ENCODE measurements at regions not wholly inside any gene's neighbourhood (a gene's known extent, or its start where the extent isn't known, plus 50 kb on each side); places are given as distances from the start of the nearest gene placed in this dataset.

DNA sequence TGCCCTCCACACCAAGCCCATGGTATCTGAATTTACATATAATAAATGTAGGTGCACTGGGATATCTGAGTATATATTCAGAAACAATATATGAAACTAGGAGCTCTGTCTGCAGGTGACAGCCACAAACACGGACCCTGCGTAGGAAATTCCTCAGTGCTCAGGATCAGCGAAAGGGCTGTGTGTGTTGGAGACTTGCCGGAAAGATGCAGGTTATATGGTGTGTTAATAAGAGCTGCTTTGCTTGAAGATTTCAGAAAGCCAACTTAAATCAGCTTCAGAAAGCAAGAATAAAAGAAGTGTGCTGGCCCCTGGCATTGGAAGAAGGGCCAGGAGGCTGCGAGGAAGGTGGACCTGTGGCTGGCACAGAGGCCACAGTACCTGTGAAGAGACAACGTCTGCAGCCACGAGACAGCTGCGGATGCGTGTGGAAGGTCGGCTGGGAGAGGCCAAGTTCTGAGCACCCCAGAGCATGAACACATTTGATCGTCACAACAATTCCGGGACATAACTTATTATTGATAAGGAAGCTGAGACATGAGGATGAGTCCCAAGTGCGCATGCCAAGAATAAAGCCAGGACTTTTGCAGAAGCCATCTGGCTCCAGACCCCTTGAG, 183.2 kb downstream of the DLL1 start:
- Histone ChIP-seq H3K27ac (ENCODE audit: low read length) (no peak overlapping the region), H3K4me3 (ENCODE audit: low read length) (no peak overlapping the region), H3K36me3 (ENCODE audit: control insufficient read depth, insufficient read depth, low read length) (no peaks in the 10 kb centered on the region), H3K4me1 (ENCODE audit: control insufficient read depth, insufficient read depth, low read length) (peaks cover 21% of the 10 kb centered on the region), H3K27me3 (ENCODE audit: control insufficient read depth, insufficient read depth, low read length) (no peaks in the 10 kb centered on the region), H3K9me3 (ENCODE audit: control insufficient read depth, insufficient read depth, low read length) (no peaks in the 10 kb centered on the region)
- H3K4me1 Mint-ChIP-seq, result peaks cover 14 to 16% of the 10 kb centered on the region in 2 donors
- no peak overlapping the region for H3K4me3 Mint-ChIP-seq
- no peaks in the 10 kb centered on the region for H3K36me3 Mint-ChIP-seq
- no peaks in the 10 kb centered on the region for H3K9me3 Mint-ChIP-seq
- intact Hi-C loops (cut with micrococcal nuclease), result no loop called here
- no peak overlapping the region for H3K27ac Mint-ChIP-seq
- DNase-seq, result peak in 1 of 2 donors; percentile 4
- TF ChIP-seq CTCF (IDR thresholded peaks at IDR 0.05), result no peak
- H3K27me3 Mint-ChIP-seq (ENCODE audit: low read depth in 2 of 2), result peaks cover 9 to 12% of the 10 kb centered on the region in 2 donors
- 90% methylated on average over 13 of the region's 13 CpGs for WGBS (ENCODE audit: insufficient coverage)
- ATAC-seq, result no peak

DNA sequence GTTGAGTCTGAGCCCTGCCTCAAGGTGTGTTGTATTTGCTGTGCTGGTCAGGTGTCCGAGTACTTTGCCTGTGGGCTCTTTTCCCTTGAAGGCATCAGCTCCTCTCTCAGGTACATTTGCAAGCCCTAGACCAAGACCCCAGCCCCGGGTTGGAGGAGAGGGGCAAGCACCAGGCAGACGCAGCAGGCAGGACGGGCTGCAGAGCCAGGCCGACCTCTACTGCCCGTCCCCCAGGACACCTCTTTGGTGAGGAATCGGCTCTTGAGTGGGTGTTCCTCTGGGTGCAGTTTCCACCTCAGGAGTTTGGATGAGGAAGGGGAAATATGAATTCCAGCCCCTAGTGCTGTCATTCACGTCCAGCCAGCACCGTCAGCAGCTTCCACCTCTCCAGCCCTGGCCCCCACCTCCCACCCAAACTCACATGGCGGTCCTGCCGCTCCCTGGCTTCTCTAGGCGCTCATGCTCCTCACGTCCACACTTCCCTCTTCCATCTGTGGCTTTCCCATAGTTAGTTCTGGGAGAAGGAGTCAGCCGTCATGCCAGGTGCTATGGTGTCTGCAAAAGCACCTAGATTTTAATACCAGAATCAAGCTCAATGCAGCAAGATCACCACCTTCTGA, 183.9 kb downstream of the DLL1 start:
- Histone ChIP-seq H3K9me3 (ENCODE audit: control insufficient read depth, insufficient read depth, low read length) (no peaks in the 10 kb centered on the region), H3K4me1 (ENCODE audit: control insufficient read depth, insufficient read depth, low read length) (peaks cover 28% of the 10 kb centered on the region), H3K27me3 (ENCODE audit: control insufficient read depth, insufficient read depth, low read length) (no peaks in the 10 kb centered on the region), H3K27ac (ENCODE audit: low read length) (no peak overlapping the region), H3K4me3 (ENCODE audit: low read length) (no peak overlapping the region), H3K36me3 (ENCODE audit: control insufficient read depth, insufficient read depth, low read length) (no peaks in the 10 kb centered on the region)
- WGBS (ENCODE audit: insufficient coverage), result 91% methylated on average over 14 of the region's 14 CpGs
- ATAC-seq, result no peak
- intact Hi-C loops (cut with micrococcal nuclease), result no loop called here
- TF ChIP-seq CTCF (IDR thresholded peaks at IDR 0.05), result no peak
- no peaks in the 10 kb centered on the region for H3K36me3 Mint-ChIP-seq
- H3K27ac Mint-ChIP-seq, result no peak overlapping the region
- peaks cover 16 to 20% of the 10 kb centered on the region in 2 donors for H3K4me1 Mint-ChIP-seq
- peak in 1 of 2 donors; percentile 10 for DNase-seq
- H3K4me3 Mint-ChIP-seq, result no peak overlapping the region
- H3K9me3 Mint-ChIP-seq, result no peaks in the 10 kb centered on the region
- peaks cover 9 to 12% of the 10 kb centered on the region in 2 donors for H3K27me3 Mint-ChIP-seq (ENCODE audit: low read depth in 2 of 2)

- peaks cover 6 to 8% of the 10 kb centered on the region in 2 donors for H3K27me3 Mint-ChIP-seq (ENCODE audit: low read depth in 2 of 2)
- no peaks in the 10 kb centered on the region for H3K36me3 Mint-ChIP-seq
- peak in 2 of 3 donors; percentile 38 to 57 for ATAC-seq
- no peak overlapping the region for H3K4me3 Mint-ChIP-seq
- no peaks in the 10 kb centered on the region for H3K27me3 ChIP-seq (ENCODE audit: control insufficient read depth, insufficient read depth, low read length)
- 60% methylated on average over 30 of the region's 30 CpGs for WGBS (ENCODE audit: insufficient coverage)
- H3K4me3 ChIP-seq (ENCODE audit: low read length), result no peak overlapping the region
- no peaks in the 10 kb centered on the region for H3K9me3 Mint-ChIP-seq
- peaks cover 24% of the 10 kb centered on the region for H3K4me1 ChIP-seq (ENCODE audit: control insufficient read depth, insufficient read depth, low read length)
- peak overlapping the region; percentile 40 to 70 for H3K27ac Mint-ChIP-seq
- peaks cover 12 to 14% of the 10 kb centered on the region in 2 donors for H3K4me1 Mint-ChIP-seq
- H3K36me3 ChIP-seq (ENCODE audit: control insufficient read depth, insufficient read depth, low read length), result no peaks in the 10 kb centered on the region
- peaks cover 4% of the 10 kb centered on the region for H3K9me3 ChIP-seq (ENCODE audit: control insufficient read depth, insufficient read depth, low read length)
- DNase-seq, result peak in 1 of 2 donors; percentile 12
- intact Hi-C loops (cut with micrococcal nuclease), result no loop called here
- TF ChIP-seq CTCF (IDR thresholded peaks at IDR 0.05), result no peak
- H3K27ac ChIP-seq (ENCODE audit: low read length), result peak overlapping the region; percentile 37
These were observed 188.0 kb downstream of the DLL1 start for GRCh38 chr6:170102582-170103481.

Data from natural killer cell (primary cell).